Activated naive CD4-positive, alpha-beta T cell treated with anti-CD3 and anti-CD28 coated beads, Interleukin-2, amount 50 U/mL, for 24 hours (primary cell): ENCODE measurements at regions not wholly inside any gene's neighbourhood (a gene's known extent, or its start where the extent isn't known, plus 50 kb on each side); places are given as distances from the start of the nearest gene placed in this dataset.

Source experiments
- H3K27ac Mint-ChIP-seq: one replicate; pipeline ENCODE4 v1.8.0; 2021; ENCODE audit warnings: mild to moderate bottlenecking, mixed read lengths
- H3K27me3 Mint-ChIP-seq: one replicate; pipeline ENCODE4 v1.8.0; 2021; ENCODE audit warnings: mixed read lengths
- H3K36me3 Mint-ChIP-seq: one replicate; pipeline ENCODE4 v1.8.0; 2021; ENCODE audit warnings: mixed read lengths
- H3K4me1 Mint-ChIP-seq: one replicate; pipeline ENCODE4 v1.8.0; 2021; ENCODE audit warnings: mixed read lengths
- H3K4me3 Mint-ChIP-seq: one replicate; pipeline ENCODE4 v1.8.0; 2021; ENCODE audit warnings: mild to moderate bottlenecking, mixed read lengths
- H3K9me3 Mint-ChIP-seq: one replicate; pipeline ENCODE4 v1.8.0; 2021; ENCODE audit warnings: mixed read lengths

DNA sequence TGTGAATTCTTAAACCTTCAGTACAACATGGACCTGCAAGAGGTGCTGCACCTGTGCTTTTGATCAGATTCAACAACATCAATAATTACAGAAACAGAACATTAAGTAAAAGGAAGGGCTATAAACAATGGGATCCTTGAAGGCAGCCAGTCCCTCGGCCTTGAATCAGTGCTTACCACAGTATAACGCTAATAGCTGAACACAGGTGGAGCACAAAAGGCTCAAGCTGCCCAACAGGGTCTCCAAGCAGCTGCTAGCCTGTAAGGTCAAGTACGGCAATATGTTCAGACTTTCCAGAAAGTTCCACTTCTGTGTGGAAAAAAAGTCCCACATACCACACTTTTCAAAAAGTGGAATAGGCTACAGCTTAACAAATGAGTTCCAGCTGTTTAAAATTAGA is 61.9 kb upstream of the ITGA1 start:
- Mint-ChIP-seq H3K4me1 (peaks cover 69% of the 10 kb centered on the region), H3K4me3 (peak overlapping the region; percentile 56), H3K27ac (peak overlapping the region; percentile 73), H3K36me3 (peaks cover 4% of the 10 kb centered on the region), H3K27me3 (no peaks in the 10 kb centered on the region), H3K9me3 (peaks cover 5% of the 10 kb centered on the region)

DNA sequence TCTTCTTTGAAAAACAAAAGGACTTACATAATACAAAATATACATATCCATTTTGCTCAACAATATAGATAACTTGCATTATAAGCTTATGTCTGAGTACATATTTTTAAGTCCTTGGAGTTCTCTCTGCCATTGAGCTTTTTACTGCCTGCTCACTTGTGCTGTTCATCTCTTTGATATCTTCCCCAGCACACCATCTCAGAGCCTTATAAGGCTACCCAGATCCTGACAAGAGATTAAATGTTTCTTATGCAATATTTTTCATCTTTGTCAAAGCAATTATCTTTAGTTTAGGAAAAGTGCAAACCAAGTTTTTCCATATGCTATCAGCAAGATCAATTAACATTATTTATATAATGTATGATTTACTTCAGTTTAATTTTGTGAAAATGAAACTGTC is 60.7 kb upstream of the ITGA1 start:
- H3K9me3 Mint-ChIP-seq: peaks cover 7% of the 10 kb centered on the region
- peak overlapping the region; percentile 11 for H3K27ac Mint-ChIP-seq
- peaks cover 69% of the 10 kb centered on the region for H3K4me1 Mint-ChIP-seq
- peak overlapping the region; percentile 51 for H3K4me3 Mint-ChIP-seq
- peaks cover 6% of the 10 kb centered on the region for H3K36me3 Mint-ChIP-seq
- H3K27me3 Mint-ChIP-seq: no peaks in the 10 kb centered on the region

DNA sequence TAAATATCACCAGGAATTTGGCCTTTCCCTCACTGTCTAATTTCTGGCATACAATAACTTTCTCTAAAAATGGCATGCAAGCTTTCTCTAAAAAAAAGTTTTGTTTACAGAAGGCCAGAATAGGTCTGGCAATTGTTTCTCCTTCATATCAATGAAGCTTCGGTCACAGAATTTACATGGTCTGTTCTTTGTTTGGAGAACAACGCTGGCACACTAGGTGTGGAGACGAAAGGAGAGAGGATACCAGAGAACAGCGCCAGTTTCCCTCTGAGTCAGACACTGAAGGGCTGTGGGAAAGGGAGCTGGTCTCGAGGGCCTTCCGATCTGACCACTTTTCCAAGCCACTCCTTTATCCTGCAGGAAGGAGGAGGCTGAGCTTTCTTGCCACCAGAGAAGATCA is 60.1 kb upstream of the ITGA1 start:
- peak overlapping the region; percentile 55 for H3K27ac Mint-ChIP-seq
- H3K36me3 Mint-ChIP-seq: peaks cover 8% of the 10 kb centered on the region
- no peak overlapping the region for H3K4me3 Mint-ChIP-seq
- no peaks in the 10 kb centered on the region for H3K27me3 Mint-ChIP-seq
- peaks cover 72% of the 10 kb centered on the region for H3K4me1 Mint-ChIP-seq
- H3K9me3 Mint-ChIP-seq: peaks cover 10% of the 10 kb centered on the region

DNA sequence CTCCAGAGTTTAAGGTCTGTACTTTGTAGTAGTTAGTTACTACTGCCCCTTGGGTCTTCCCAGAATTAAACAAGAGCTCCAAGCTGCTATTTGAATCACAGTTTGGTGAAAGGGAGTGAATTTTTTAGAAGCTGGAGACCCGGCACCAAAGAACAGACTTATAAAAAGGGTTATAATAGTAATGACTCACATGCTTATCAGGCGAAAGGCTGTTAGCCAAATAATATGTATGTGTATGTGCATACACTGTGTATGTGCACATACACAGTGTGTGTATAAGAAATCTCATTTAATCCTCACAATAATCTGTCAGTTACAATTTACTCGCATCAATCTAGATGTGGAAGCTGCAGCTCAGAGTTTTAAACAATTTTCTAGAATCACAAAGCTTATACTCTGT is 59.5 kb upstream of the ITGA1 start:
- Mint-ChIP-seq H3K27ac (no peak overlapping the region), H3K9me3 (peaks cover 10% of the 10 kb centered on the region), H3K36me3 (peaks cover 8% of the 10 kb centered on the region), H3K4me3 (no peak overlapping the region), H3K4me1 (peaks cover 68% of the 10 kb centered on the region), H3K27me3 (no peaks in the 10 kb centered on the region)

DNA sequence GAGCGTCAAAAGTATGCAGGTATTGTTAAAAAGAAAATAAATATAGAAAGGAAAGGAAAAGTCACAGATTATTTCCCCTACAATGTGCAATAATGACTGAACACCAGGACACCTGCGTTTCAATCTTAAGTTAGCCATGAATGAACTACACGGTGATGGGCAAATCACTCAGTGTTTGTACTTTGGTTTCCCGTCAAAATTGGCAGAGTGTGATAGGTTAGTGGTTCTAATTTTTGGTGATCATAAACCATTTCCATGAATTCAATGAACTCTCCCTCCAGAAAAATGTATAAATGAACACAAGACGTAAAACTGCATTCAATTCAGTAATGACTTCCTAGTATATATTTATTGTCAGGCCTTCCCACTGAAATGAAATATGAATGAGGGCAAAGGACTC is 59.0 kb upstream of the ITGA1 start:
- Mint-ChIP-seq H3K9me3 (peaks cover 10% of the 10 kb centered on the region), H3K27me3 (no peaks in the 10 kb centered on the region), H3K27ac (peak overlapping the region; percentile 38), H3K4me3 (no peak overlapping the region), H3K36me3 (peaks cover 8% of the 10 kb centered on the region), H3K4me1 (peaks cover 68% of the 10 kb centered on the region)

DNA sequence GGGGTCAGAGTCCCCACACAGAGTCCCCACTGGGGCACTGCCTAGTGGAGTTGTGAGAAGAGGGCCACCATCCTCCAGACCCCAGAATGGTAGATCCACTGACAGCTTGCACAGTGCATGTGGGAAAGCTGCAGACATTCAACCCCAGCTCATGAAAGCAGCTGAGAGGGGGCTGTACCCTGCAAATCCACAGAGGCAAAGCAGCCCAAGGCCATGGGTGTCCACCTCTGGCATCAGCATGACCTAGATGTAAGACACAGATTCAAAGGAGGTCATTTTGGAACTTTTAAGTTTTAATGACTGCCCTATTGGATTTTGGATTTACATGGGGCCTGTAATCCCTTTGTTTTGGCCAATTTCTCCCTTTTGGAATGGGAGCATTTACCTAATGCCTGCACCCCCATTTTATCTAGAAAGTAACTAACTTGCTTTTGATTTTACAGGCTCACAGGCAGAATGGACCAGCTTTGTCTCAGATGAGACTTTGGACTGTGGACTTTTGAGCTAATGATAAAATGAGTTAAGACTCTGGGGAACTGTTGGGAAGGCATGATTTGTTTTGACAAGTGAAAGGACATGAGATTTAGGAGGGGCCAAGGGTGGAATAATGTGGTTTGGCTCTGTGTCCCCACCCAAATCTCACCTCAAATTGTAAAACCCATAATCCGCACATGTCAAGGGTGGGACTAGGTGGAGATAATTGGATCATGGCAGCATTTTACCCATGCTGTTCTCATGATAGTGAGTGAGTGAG is 56.3 kb upstream of the ITGA1 start:
- Mint-ChIP-seq H3K4me1 (peaks cover 43% of the 10 kb centered on the region), H3K27ac (no peak overlapping the region), H3K9me3 (peaks cover 5% of the 10 kb centered on the region), H3K36me3 (peaks cover 8% of the 10 kb centered on the region), H3K4me3 (no peak overlapping the region), H3K27me3 (no peaks in the 10 kb centered on the region)

DNA sequence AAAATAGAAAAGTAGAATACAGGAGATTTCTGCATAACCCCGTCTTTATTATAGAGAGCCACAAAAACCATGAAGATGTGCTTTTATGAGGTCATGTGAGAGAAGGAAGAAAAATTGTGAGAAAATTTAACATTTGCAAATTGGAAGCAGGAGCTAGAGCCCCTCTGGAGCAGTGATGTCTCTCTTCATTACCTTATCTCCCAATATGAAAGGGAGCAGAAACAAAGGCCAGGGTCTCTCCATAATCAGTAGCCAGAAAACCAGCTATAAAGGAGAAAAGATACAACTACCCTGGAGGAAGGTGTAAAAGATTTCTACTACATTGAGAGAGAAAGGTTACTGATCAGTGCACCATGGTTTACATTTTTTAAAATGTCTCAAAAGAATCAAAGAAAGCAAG is 53.2 kb upstream of the ITGA1 start:
- no peak overlapping the region for H3K4me3 Mint-ChIP-seq
- peaks cover 11% of the 10 kb centered on the region for H3K36me3 Mint-ChIP-seq
- no peaks in the 10 kb centered on the region for H3K27me3 Mint-ChIP-seq
- peaks cover 40% of the 10 kb centered on the region for H3K4me1 Mint-ChIP-seq
- no peak overlapping the region for H3K27ac Mint-ChIP-seq
- peaks cover 10% of the 10 kb centered on the region for H3K9me3 Mint-ChIP-seq

DNA sequence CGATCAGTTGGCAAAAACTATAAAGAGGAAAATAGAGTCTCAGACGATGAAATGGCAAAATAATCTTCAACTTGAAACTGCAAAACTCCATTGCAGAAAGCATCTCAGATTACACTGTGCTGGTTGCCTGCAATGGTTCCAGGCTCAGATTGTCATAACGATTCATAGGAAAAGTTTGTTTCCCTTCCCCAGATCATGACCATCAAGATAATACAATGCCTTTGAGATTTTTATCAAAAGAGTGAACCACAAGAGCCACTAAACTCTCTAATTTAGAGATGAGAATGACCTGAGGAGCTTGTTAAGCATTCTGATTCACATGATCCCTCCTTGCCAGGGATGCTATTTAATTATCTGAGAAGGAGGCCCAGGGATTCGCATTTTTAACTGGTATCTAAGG is 52.6 kb upstream of the ITGA1 start:
- Mint-ChIP-seq H3K27me3 (no peaks in the 10 kb centered on the region), H3K36me3 (peaks cover 10% of the 10 kb centered on the region), H3K27ac (no peak overlapping the region), H3K4me1 (peaks cover 41% of the 10 kb centered on the region), H3K4me3 (no peak overlapping the region), H3K9me3 (peaks cover 10% of the 10 kb centered on the region)
